ENCODE measurements at regions not wholly inside any gene's neighbourhood (a gene's known extent, or its start where the extent isn't known, plus 50 kb on each side); places are given as distances from the start of the nearest gene placed in this dataset.

- H3K4ac ChIP-seq (ENCODE audit: low read depth, low read length): no peak overlapping the region
- WGBS (ENCODE audit: extremely low coverage, insufficient read length, low lambda C conversion rate): no CpG with 5 or more reads among the region's 3 CpGs
- Mint-ChIP-seq H3K27ac (no peak overlapping the region), H3K27me3 (ENCODE audit: low read depth) (no peaks in the 10 kb centered on the region), H3K4me3 (no peak overlapping the region), H3K9me3 (no peaks in the 10 kb centered on the region; a peak in 1 of 5 replicates), H3K4me1 (peaks cover 11 to 32% of the 10 kb centered on the region in 2 experiments), H3K36me3 (ENCODE audit: insufficient read depth in 1 of 3, low read depth in 3 of 3) (no peaks in the 10 kb centered on the region)
- no peak overlapping the region for H2BK5ac ChIP-seq (ENCODE audit: insufficient read length, low read length)
- no peaks in the 10 kb centered on the region for H3K79me1 ChIP-seq (ENCODE audit: insufficient read depth, low read depth, low read length, poor library complexity, severe bottlenecking)
- no peak overlapping the region for H2BK20ac ChIP-seq (ENCODE audit: low read depth, low read length, poor library complexity, severe bottlenecking)
- H3K56ac ChIP-seq (ENCODE audit: insufficient read length, low read depth, low read length): no peak overlapping the region
- no peak overlapping the region for H3K18ac ChIP-seq (ENCODE audit: insufficient read length, low read depth, low read length)
- H3K14ac ChIP-seq (ENCODE audit: insufficient read depth, low read length): no peak overlapping the region
- no peaks in the 10 kb centered on the region for H3K4me1 ChIP-seq (ENCODE audit: insufficient read depth, low read length)
- H3K9me3 ChIP-seq (ENCODE audit: control insufficient read depth, low read depth, low read length): no peaks in the 10 kb centered on the region
- TF ChIP-seq CTCF (conservative IDR thresholded peaks at IDR 0.05): no peak
- H3K27me3 ChIP-seq (ENCODE audit: insufficient read depth, low read length): no peaks in the 10 kb centered on the region
- no peak overlapping the region for H2AK5ac ChIP-seq (ENCODE audit: insufficient read length, low read length)
- no peak overlapping the region for H4K91ac ChIP-seq (ENCODE audit: insufficient read length, low read depth, low read length)
- H3K27ac ChIP-seq (ENCODE audit: insufficient read length, low read depth, low read length): no peak overlapping the region
- no peak overlapping the region for H3T11ph ChIP-seq (ENCODE audit: low read length)
- no peak overlapping the region for H3K23ac ChIP-seq (ENCODE audit: insufficient read length, low read depth, low read length)
- no peak overlapping the region for H2BK12ac ChIP-seq (ENCODE audit: insufficient read length, low read depth, low read length)
- H4K5ac ChIP-seq (ENCODE audit: insufficient read length, low read depth, low read length): no peak overlapping the region
- H2BK120ac ChIP-seq (ENCODE audit: low read depth, low read length, poor library complexity, severe bottlenecking): no peak overlapping the region
- H3K79me2 ChIP-seq (ENCODE audit: insufficient read depth, low read length): no peaks in the 10 kb centered on the region
- no peak overlapping the region for H2AFZ ChIP-seq (ENCODE audit: low read length)
- H2BK15ac ChIP-seq (ENCODE audit: low read depth, low read length): no peak overlapping the region
- DNase-seq: no peak
- no peaks in the 10 kb centered on the region for H4K20me1 ChIP-seq (ENCODE audit: control insufficient read depth, insufficient read depth, insufficient read length)
- no peak overlapping the region for H3K9ac ChIP-seq (ENCODE audit: extremely low read depth, insufficient read length, low read length)
- no peak overlapping the region for H4K8ac ChIP-seq (replicated peaks; ENCODE audit: insufficient read length, low read depth, low read length)
- no peaks in the 10 kb centered on the region for H3K23me2 ChIP-seq (ENCODE audit: insufficient read length, low read depth, low read length, poor library complexity, severe bottlenecking)
- no peak overlapping the region for H3K4me2 ChIP-seq (ENCODE audit: insufficient read depth, insufficient read length, low read length)
Measured at GRCh38 chr12:86950444-86950843, 694.3 kb upstream of the MGAT4C start.
